NCI-H2171 treated with DMSO at 0.1 percent for 48 hours (cell line): ENCODE measurements at regions not wholly inside any gene's neighbourhood (a gene's known extent, or its start where the extent isn't known, plus 50 kb on each side); places are given as distances from the start of the nearest gene placed in this dataset.
A peak's percentile ranks its signal among the peaks of the same experiment; 100 is the strongest.

ENCODE experiments used
- DNase-seq: peaks from one replicate; lab custom pipeline; 2025; lab: John Stamatoyannopoulos, UW

DNA sequence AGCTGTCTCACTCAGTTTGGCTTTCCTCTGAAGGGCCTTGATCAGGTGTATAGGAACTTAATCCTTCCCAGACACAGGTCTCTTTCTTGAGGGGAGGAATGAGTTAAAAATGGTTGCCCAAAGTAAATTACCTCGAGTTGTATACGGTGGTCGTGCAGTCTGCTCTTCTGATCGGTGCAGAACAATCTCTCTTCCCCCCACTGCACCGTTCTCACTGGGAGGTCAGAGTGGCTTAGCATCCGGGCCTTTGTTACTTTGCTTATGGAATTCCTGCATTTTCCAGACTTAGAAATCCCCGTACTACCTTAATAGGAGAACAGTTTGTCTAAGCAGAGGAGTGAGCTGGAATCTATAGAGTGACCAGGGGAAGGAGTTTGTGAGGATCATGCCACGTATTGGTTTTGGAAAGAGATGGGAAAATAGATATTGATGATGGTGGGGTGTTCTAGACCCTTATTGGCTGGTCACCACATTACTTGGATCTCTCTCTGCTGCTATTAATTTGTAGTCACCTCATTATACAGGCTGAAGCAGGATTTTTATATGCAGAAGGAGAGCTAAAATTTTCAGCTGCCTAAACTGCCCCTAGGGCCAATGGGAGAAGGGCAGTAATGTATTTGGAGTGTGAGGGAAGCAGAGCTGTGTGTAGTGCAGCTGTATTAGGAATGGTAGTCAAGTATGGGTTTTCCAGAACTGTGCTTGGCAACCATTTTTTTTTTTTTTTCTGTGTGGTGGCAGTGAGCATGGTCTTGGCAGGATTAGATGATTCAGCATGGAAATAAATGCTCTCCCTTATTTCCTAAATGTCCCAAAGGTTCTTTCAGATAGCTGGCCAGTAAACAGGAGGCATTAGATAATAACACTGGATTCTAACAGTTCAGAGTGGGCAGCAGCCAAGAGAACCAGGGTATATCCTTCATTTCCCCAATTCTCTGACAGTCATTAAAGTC lies 81.5 kb downstream of the NDUFS5 start:
- DNase-seq, result no peak

DNA sequence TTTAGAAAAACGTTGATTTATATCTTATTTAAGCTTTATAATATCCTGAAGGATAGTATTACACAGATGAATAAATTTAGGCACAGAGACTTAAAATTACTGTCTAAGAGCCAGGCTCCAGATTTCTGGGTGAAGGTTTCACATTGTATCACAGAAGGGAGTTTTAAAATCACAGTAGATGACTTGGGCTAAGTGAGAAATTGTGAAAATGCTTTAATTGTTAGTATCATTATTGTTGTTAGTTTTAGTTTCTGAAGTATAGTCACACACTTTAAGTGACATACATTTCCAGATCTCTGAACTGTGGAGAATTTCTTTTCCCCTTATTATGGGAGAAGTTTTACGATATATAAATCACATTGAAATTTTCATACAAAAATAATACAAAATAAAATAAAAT lies 83.5 kb downstream of the NDUFS5 start:
- DNase-seq, result no peak

DNA sequence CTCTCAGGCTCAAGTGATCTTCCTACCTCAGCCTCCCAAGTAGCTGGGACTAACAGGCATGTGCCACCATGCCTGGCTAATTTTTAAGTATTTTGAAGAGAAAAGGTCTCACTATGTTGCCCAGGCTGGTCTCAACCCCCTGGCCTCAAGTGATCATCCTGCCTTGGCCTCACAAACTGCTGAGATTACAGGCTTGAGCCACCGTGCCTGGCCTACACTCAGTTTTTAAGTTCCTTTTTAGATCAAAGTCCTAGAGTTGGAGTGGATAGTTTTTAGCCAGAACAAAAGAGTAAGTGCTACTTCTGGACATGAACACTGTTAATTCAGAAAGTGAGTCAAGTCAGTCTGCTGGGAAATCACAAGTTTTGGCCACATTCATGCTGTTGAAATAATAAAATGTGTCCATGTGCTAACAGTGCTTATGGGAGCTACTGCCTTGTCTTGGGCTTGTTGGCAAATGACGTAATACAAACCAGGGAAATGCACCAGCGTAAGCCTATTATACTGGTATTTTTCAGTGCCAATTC lies 84.2 kb downstream of the NDUFS5 start:
- no peak for DNase-seq

DNA sequence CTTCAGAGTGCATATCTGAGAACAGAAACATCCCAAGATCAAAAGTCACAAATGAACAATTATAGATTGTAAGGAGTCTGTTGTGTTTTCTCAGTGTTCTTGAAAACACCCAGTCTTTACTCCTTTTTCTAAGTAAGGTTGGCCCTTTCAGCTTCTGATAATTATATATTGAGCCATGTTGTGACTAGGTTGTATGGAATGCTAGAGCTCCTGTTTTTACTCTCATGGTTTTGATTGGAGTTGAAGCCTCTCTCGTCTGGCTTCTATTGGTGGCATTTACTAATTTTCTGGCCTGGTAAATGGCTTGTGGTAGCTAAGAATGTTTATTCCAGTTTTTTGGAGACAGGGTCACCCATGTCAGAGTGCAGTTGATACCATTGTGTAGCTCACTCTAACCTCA lies 84.7 kb downstream of the NDUFS5 start:
- DNase-seq, result no peak

DNA sequence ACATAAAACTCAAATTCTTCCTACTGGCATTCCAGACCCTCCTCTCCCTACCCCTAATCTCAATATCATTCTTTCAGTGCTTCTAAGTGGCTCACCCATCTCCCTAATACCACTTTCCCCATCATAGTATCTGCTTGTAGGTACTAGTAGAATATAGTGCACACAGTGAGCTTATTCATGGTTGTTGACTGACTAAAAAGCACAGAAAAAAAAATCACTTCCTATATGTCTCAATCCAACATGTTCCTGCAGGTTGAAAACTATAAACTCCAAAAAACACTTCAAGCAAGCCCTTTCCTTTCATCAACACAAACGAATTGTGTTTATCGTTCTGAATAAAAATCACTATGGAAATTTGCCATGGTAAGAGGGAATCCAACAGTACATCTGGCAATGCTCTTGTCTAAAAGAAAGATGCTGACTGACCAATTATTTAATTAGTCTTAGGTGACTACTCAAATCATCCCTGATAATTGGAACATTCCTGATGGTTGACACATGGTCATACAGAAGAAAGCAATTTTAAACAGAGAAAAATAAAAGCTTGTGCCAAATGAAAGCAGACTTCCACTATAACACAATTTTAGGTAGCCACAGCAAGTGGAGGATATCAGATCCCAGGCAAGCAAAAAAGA lies 87.1 kb downstream of the NDUFS5 start:
- DNase-seq, result no peak

DNA sequence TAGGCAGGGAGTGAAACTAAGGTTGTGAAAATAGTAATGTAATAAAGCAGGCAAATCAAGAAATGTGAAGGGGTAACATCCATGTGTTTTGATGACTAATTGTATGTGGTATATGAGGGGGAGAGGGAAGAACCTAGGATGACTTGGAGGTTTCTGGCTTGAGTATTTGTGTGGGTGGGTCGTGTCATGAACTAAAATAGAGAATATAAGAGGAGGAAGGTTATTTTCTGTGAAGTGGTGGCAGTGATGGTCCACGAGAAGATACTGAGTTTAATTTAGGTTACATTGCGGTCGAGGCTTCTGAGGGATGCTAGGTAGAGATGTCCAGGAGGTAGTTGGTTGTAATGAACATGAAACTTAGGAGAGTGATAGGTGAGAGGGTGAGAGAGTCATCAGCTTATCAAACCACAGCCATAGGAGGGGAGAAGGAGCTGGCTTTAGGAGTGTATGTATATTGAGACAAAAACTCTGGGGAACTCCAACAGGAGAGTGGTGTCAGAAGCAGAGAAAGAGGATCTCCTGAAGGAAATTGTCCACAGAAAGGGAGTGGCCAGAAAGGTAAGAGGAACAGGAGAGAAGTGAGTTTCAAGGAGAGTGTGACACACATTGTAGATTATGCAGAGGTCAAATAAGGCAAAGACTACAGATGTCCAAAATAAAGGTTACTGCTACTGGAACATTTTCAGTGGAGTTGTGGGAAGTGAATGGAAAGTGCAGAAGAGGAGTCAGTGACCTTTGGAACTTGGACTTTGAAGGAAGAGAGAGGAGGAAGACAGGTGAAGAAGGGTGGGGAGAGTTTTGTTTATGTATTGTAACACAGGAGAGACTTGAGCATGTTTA lies 89.0 kb upstream of the MACF1 start:
- DNase-seq, result no peak

DNA sequence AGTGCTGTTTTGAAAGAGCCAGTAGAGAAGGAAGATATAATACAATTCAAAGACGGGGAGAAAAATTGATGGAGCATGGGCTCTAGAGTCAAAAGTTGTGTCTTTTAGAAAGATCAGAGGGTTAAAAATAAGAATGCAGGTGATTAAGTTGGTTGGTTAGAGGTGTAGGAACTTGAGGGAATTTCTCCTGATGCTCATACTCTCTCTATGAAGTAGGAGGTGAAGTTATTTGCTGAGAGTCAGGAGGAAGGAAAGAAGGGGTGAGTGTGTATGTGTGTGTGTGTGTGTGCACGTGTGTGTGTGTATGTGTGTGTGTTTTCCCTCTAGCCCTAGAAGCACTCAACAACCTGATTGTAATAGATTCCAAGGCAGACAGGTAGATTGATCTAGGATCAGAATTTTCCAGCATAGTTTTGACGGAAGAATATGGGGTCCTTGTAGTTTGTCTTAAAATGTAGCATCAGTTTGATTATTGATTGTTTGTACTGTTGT lies 88.3 kb upstream of the MACF1 start:
- no peak for DNase-seq

DNA sequence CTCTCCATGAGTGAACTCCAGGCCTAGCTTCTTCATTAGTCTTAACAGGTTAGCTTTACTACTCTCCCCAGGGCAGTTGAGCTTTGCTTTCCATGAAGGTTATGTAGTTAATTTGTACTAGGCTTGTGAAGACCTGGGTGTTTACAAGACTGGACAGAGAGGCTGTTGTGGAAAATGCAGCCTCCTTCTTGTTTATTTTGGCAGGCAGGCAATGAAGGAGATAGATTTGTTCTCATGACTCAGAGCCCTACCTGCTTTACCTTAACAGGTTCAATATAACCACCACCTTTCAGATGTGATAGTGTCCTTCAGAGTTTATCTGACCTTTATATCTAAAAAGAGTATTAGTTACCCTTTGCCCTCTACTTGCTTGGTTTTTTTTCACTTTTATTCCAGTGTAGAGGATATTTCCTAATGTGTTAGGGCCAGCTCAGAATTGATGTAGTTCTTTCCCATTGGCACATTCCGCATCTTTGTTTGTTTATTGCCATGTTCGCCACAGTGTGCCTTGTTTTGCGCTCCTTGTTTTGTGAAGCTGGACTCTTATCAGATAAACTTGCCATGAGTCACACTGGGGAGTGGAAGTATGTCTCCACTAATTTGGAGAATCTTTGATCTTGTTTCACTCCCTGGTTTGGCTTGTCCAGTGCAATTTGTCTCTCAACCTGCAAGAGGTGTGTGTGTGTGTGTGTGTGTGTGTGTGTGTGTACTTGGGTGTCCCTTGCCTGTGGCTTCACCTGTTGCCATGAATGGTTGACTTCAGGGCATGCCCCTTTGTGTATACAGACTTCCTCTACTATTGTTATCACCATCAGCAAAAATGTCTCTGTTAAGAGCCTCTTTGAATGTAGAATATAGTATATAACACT lies 87.4 kb upstream of the MACF1 start:
- DNase-seq, result no peak

DNA sequence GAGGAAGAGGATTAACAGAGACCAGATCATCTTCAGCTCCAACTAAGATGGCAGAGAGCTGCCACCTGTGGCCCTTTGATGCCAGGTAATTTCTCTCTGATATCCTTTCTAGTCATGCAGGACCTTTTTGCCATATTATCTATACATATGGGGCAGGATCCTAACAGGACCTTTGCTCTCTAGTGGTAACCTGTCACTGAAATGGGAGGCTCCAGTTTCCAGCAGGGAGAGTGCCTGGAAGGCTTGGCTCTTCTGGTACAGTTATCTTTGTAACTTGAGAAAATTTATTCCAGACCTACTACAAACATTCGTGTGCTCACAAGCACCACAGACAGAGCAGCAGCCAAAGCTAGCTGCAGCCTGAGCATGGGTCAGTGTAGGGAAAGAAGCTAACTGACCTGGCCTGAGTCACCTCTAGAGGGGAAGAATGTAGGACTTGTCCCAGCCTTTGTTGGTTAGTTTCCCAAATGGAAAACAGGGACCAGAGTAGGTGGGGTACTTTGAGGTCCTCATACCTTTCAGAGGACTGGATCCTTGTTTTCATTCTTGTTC lies 86.5 kb upstream of the MACF1 start:
- DNase-seq, result no peak

DNA sequence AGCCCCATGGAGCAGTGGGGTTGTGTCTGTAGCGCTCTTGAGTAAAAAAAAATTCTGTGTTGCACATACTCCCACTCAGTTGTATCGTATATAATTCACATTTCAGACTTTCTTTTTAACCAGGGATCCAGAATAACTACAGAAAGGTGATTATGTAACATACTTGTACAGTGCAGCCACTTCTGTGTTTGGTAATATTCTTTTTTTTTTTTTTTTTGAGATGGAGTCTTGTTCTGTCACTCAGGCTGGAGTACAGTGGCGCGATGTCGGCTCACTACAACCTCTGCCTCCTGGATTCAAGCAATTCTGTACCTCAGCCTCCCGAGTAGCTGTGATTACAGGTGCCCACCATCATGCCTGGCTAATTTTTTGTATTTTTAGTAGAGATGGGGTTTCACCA lies 82.4 kb upstream of the MACF1 start:
- no peak for DNase-seq

DNA sequence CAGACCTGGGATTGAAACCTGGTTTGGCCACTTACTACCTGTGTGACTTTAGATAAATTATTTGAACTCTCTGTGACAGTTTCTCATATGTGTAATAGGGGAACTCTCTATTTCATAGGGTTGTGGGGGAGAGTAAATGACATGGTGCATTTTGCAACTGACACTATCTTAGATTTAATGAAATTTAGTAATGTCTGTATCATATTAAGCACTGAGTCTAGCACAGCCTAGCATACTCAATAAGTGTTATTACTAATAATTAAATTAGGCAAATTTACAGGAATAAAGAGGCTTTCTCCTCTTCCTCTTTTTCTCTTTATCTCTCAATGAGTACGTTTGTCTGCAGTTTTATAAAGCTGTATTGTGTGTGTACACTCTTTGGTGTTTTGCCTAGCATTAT lies 80.2 kb upstream of the MACF1 start:
- DNase-seq, result no peak

DNA sequence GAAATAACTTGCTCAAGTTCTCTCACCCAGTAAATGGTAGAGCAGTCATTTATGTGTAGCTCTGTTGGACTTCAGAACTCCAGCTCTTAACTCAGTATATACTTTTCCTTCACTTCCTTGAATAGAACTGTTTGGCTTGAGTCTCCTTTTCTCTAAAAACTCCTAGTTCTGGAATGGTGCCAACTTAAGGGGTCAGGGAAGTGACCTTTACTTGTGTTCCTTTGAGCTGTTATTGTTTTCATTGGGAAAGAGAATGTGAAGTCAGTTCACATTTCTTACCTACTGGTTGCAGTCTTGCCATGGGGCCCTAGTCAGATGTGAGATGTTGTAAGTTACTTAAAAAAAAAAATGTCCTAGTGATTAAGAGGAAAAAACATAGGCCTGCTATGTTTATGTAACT lies 77.0 kb upstream of the MACF1 start:
- no peak for DNase-seq

DNA sequence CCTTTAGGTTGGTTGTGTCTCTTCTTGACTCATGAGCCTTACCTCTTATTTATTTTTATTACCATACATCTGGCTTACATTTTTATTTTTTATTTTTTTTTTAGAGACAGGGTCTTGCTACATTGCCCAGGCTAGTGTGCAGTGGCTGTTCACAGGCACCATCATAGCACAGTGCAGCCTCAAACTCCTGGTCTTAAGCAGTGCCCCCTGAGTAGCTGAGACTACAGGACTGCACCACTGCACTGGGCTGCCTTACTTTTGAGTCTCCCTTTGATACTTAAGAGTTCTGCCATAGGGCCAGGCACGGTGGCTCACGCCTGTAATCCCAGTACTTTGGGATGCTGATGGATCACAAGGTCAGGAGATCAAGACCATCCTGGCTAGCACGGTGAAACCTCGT lies 76.4 kb upstream of the MACF1 start:
- no peak for DNase-seq

DNA sequence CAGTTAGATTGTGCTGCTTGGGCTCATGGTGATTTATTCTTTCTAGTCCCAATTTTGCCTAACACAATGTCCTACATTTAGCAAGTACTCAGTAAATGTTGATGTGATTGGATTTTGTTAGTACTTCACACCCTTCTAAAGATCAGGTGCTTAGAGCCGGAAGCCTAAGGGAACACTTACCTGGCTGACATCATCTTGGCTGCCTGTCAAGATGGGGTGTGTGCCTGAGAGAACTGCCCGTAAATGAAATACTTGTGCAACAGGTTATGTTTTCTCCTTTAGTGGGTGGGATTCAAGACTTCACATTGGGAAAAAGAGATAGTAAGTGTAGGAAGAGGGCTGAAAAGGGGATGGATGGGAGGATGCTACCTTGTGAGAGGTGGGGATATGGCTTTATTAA lies 75.5 kb upstream of the MACF1 start:
- DNase-seq, result peak; percentile 33

DNA sequence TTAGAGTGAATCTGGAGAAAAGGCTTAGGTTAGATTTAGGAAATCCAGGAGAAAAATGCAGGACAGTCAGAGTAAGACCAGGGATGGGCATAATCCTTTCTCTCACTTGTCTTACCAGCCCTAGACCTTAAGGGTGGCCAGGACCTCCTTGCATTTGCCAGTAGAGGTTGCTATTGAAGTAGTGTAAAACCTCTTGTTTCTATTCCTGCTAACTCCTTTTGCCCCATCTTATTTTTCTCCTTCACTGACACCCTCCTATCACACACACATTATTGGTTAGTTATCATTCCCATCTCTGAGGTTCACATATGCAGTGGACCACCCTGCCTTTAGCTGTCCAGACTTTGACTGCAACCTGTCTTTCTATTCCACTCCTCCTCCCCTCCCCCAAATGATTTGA lies 75.0 kb upstream of the MACF1 start:
- DNase-seq, result no peak

DNA sequence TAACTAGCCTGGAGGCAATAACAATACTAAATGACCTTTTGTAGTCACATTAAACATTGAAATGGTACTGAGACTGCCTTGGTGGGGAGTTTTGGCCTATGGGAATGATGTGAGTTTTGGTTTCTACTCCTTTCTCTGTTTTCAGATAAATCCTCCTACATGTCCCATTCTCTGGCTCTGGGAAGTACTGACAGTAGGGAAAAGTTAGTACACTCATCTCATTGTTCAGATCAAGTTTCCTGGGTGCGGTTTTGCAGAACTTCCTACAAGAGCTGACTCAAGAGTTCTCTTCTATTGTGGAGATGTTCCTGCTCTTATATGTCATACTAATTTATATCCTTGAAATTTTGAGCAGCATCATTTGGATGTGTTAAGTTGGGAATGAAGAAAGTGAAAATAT lies 74.2 kb upstream of the MACF1 start:
- no peak for DNase-seq

DNA sequence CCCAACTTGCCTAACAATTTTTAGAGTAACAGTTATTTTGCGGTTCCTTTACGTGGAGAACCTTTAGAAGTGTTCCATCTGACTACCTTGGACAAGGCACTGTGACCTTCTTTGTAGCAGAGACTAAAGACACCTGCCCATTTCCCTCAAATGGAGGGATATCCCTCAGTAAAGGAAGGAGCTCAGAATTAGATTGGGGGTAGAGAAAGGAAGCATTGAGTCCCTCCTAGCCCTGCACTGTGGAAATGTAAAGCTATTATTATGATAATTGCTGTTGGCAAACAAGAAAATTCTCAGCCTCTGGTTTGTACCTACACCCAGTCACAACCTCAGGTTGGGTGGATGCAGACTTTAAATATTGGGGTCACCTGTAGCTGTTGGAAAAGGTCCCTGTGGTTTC lies 72.6 kb upstream of the MACF1 start:
- no peak for DNase-seq

DNA sequence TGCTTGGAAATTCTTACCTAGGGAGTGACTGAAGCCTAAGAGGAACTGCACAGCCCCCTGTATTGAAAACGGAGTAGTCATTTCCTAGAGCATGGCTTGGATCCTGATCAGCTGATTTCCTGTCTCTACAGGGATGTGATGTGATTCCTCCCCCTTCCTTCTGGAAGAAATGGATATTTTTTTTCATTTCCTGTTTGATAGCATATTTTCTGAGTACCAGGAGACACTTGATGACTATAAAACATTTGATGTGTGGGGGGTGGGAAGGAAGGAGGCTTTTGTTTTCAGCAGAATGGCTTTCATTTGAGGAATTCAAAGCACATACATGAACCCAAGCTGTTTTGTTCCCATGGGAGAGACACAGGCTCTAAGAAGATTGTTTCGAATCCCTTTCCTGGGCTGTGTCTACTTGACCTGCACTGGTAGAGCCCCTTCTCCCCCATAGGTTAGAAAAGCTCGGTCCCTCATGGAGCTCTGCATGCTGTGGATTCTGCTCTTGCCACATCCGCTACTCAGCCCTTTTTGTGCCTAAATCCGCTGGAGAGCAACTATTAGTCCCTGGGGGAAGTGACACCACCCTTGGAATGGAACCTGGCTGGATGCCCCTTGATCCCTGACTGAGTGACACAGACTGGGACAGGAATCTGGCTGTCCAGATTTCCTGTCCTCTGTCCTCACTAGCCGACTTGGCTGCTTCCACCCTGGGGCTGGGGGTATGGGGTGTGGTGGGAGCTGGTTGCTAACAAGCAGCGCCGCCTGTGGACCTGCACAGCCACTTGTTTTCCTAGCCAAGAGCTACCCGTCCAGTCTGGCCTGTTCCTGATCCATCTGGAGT lies 71.8 kb upstream of the MACF1 start:
- no peak for DNase-seq

DNA sequence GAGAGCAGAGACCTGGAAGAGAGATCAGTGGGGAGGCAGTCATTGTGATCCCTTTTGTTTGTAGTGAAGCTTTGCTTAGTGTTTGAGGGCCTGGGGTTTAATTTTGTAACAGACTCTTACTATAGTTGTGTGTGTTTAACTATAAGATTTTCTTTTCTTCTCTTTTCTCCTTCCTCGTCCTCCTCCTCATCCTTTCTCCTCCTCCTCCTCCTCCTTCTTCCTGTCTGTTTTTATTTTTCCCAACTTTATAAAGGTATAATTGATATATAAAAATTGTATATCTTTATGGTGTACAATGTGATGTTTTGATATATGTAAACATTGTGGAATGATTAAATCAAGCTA lies 71.2 kb upstream of the MACF1 start:
- no peak for DNase-seq

DNA sequence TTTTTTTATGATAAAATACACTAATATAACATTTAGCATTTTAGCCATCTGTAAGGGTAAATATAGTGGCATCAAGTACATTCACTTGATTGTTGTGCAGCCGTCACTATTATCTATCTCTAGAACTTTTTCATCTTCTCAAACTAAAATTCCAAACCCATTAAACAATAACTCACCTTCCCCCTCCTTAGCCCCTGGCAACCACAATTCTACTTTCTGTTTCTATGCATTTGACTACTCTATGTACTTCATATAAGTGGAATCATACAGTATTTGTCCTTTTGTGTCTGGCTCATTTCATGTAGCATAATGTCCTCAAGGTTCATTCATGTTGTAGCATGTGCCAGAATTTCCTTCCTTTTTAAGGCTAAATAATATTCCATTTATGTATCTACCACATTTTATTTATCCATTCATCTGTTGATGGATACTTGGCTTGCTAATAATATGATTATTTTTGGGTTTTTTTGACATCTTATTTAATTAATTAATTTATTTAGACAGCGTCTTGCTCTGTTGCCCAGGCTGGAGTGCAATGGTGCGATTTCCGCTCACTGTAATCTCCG lies 69.6 kb upstream of the MACF1 start:
- DNase-seq, result no peak
